Superior temporal gyrus (tissue), 1 donor: ENCODE measurements at regions not wholly inside any gene's neighbourhood (a gene's known extent, or its start where the extent isn't known, plus 50 kb on each side); places are given as distances from the start of the nearest gene placed in this dataset.

Source experiments
- DNase-seq: peaks from one replicate; pipeline ENCODE4 v3.0.0-alpha.2; 2016; ENCODE audit errors: extremely low spot score

DNA sequence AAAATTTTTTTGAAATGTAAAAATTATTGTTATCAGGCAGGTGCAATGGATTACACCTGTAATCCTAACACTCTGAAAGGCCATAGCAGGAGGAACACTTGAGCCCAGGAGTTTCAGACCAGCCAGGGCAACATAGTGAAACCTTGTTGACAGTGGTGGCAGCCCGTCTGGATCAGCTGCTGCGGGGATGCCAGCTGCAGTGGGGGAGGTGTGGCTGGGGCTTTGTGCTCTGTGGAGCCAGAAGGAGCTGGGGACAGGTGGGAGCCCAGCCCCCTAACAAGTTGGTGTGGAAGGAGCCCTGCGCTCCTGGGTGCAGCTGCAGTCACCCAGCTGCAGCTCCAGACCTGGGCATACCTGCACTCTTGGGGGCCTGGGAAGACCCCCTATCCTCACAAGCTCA is 182.4 kb upstream of the MC4R start:
- no peak for DNase-seq

DNA sequence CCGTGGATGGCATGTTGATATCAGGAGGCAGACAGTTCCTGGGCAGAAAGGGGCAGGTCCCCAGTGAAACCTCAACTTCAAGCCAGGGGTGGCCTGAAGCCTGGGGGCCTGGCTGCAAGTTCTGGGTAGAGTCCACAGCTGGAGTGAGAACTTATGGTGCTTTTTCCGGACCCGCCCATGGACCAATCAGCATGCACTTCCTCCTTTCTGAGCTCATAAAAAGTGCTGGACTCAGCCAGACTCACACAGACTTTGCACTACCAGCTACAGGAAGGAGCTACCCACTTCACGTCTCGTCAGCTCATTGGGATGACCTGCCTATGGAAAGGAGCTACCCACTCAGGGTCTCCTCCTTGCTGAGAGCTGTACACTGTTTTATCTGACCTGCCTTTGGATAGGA is 183.1 kb upstream of the MC4R start:
- DNase-seq = no peak

DNA sequence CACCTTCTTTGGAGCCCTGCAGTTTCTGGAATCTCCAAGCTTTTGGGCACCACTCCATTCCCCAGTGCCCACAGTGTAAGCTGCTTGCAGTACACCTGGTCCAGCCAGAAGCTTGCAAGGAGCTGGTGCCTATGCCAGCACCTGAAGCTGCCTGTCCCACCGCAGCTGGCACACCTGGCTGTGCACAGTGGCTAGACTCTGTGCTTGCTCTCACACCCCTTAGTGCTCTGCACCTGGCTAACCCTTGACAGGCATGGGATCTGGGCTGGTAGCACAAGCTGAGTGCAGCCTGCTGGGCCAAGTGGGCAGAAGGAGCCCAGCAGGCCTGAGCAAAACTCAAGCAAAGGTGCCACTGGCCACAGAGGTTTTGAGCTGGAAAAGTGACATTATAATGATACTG is 183.8 kb upstream of the MC4R start:
- no peak for DNase-seq

DNA sequence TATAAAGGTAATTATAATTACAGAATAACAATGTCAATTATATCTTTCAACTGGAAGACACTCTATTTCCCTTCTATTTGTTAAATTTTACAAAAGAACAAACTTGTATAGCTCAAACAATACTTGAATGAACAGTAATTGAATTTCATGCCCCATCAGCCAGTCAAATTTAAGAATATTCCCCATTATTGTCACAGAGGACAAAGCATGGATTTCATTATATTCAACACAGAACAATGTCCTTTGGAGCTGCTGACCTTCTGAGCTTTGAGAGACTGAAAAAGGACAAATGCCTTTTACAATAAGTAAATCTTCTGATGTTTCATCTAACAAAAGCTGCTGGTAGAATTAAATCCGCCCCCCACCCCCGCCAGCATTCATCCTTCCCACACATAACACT is 187.5 kb upstream of the MC4R start:
- DNase-seq = no peak

DNA sequence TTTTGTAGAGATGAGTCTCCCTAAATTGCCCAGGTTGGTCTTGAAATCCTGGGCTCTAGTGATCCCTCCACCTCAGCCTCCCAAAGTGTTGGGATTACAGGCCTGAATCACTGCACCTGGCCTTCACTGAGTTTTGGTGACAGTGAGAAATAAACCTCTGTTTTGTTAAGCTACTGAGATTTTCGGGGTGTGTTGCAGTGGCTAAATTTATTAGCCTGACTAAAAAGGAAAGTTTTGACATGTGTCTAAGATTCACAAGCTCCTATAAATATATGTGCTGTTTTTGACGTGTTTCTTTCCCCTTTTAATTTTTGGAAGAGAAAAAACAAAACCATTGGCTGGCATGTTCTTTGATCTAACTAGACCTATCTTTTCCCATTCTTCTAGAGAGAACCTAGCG is 190.5 kb upstream of the MC4R start:
- DNase-seq = no peak

DNA sequence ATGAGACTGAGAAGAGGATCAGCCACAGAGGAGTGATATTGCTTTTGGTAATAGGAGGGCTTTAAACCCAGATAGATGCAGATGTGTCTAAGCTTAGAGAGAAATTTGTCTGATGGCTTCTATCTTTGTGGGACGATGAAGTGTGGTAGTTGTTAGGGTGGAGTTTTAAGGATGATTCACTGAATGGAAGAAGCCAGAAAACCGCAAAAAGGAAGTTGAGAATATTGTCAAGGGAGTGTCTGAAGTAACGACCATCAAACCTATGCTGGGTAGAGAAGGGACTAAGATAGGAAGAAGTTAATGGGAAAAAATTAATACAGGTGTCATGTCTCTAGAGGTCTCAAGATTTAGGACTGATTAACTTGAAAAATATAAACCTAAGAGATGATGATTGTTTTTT is 195.6 kb upstream of the MC4R start:
- no peak for DNase-seq

DNA sequence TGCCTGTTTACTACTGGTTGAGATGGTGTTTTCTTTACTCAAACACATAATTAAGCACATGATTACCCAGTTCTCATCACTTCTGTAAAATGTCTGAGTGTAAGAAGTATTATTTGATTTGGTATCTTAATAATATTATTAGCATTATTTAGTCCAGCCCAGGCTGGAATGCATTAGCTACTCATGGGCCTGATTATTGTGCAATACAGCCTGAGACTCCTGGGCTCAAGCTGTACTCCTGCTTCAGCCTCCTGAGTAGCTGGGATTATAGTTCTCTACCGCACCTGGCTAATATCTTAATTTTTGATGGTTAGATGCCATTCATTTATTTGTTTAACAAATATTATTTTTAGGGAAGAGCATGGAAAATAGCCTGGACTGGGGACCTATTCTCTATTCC is 197.6 kb upstream of the MC4R start:
- no peak for DNase-seq

DNA sequence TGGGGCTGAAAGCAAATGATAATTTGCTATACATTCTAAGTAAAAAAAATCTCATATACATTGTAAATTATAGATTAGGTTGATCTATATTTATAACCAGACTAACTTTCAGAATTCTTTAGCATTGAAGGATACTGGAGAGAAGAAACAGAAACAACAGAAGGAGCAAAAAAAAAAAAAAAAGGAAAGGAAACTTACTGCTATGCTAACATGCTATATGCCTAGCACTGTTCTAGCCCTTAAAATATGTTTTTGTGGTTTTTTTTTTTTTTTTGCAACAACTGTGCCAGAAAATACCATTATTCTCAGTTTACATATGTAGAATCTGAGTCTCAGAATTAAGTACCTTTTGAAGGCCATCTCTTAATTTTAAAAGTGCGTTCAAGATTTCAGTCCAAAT is 204.9 kb upstream of the MC4R start:
- no peak for DNase-seq

DNA sequence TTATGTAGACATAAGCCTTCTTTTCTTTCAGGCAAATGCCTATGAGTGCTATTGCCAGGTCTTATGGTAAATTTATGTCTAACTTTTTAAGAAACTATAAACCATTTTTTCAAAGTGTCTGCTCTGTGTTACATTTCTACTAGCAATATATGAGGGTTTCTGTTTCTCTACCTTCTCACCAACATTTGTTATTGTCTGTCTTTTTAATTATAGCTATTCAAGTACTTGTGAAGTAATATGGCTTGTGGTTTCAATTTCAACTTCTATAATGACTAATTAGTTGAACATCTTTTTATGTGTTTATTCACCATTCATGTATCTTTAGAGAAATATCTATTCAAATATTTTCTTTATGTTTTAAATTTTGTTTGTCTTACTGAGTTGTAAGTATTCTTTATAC is 213.1 kb upstream of the MC4R start:
- DNase-seq = no peak

DNA sequence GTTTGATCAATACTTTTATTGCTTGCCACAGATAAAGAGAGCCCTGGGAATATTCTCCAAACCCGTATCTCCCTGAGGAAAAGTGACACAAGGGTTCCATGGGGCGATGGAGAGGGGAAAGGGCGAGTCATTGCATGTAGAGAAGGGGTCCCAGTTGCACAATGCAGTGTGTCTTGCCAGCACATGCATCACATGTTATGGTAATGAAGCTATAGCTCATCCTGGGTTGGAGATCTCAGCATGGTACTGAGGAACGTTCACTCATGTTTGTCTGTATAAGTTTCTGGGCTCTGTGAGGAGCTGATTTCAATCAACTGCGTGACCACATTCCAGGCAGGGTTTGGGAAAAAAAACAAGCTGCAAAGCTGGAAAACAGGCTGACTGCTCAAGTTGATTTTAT is 220.7 kb upstream of the MC4R start:
- DNase-seq = no peak

DNA sequence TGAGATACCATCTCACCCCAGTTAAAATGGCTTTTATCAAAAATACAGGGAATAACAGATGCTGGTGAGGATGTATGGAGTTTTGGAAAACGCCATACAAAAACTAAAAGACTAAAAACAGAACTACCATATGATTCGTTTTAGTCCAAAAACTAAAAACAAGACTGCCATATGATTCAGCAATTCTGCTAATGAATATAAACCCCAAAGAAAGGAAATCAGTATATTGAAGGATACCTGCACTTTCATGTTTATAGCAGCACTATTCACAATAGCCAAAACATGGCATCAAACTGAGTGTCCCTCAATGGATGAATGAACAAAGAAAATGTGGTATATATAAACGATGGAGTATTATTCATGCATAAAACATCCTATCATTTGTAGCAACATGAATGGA is 224.4 kb upstream of the MC4R start:
- no peak for DNase-seq

DNA sequence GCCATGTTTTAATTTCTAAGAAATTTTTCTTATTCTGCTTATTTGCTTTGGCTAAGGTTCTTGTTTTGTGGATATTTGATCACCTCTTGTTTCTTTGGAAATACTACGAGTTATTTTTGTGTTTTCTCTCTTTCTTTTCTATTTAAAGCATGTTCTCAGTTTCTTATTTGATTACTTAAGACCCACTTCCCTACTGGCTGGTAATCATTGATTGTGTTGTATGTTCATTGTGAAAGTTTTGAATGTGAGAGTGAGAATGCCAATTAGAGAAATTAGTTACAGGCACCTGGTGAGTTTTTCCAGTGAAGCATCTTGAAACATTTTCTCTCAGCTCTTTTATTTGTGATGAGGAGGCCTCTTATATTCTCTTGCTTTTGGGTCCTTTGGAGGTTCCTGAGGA is 226.7 kb upstream of the MC4R start:
- DNase-seq = no peak

DNA sequence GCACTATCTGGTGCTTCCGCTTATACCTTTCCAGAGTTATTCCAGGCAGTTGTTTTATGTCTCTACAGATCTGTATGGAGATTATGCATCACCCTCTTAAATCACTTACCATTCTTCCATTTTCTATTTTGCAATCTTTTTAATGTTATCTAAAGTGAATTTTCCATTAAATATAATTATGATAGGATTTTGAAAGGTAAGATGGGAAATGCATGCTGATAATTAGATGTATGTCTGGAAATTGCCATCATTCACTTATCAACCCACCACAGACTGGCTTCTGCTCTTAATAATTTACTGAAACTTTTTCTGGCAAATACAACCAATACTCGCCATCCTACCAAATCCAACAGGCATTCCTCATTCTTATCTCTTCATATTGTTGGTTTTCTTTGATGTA is 227.4 kb upstream of the MC4R start:
- DNase-seq = no peak

DNA sequence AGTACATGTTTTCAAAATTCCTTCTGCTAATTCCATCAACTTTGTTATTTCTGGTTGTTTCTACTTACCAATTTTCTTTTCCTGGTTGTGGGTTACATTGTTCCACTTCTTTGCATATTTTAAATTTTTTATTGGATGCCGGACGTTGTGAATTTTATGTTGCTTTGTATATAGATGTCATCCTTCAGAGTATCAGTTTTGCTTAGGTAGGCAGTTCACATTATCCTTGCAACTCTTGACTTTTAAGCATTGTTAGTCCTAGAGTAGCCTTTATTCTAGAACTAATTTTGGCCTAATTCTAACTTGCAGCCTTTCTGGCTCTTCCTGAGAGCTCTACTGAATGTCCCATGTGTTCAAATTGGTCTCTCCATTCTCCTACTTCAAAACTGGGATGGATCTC is 228.7 kb upstream of the MC4R start:
- DNase-seq = no peak

DNA sequence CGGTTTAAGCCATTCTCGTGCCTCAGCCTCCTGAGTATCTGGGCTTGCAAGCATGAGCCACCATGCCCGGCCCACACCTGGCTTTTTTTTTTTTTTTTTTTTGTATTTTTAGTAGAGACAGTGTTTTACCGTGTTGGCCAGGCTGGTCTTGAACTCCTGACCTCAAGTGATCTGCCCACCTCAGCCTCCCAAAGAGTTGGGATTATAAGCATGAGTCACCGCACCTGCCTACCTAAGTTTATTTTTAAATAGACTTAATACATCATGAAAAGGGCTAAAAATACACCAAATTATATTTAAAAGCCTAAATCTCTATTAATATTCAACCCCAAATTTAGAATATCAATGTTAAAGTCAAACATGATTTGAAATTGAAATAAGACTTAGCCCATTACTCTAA is 250.8 kb upstream of the MC4R start:
- no peak for DNase-seq

DNA sequence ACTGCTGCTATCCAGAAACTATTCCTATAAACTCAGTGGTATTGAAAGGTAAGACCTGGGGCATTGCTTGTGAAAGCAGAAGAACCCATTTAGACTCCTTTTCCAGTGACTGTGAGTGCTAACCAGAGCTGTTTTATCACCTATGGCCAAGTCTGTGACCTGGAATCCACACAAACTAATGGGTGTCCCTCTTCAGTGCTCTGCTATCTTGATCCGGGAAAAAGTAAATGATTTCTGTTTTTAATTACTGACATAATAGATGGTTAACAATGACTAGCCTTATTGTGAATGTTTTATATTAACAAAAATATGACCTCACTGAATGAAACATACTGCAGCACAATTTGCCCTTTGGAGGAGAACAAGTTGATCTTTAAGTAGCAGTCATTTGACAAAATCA is 251.6 kb upstream of the MC4R start:
- no peak for DNase-seq

DNA sequence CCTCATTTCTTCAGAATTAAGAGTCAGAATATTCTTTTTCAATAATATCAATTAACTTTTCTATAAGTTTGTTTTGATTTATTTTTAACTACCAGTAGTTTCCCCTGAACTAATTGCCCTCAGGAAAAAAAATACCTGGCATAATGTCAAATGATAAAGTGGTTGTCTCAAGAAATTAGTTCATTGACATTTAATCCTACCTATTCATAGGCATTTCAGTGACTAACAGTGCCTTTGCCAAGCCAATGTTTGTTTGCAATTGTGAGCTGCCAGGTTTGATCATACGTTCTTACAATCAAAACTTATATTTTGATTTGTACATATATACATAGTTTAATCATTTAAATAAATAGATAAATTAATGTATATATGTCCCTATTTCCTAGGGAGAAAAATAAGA is 267.3 kb upstream of the MC4R start:
- DNase-seq = no peak

DNA sequence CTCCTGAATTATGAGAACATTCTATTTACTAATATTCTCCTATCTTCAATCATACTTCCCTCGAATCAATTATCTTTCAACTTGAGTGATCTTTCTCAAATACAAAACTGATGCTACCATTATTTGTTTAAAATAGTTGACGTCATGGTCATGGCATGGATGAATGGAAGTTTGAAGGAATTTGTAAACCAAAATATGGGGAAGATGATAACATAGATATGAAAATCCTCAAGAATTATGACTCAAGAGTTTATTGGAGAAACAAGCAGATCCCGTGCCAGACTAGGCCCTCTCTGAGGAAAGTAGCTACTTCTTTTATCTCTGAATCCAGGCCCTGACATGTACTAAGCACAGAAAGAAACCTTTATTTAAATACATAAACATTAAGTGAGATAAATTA is 270.4 kb upstream of the MC4R start:
- DNase-seq = no peak

DNA sequence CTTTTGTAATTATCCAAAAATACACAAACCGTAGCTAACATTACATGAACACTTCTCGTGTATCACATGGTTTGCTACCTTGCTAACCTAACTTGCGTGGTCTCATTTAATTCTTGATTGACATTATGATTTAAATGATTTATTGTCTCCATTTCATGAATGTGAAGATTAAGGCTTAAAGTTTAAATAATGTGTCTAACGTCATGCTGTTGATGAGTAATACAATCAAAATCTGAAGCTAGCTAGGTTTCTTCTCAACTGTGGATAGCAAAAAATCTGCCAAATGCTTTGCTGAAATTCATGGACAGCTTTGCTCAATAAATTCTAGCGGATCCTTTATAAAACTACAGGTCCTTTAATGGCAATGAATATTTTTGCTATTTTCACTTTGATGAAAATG is 274.1 kb upstream of the MC4R start:
- no peak for DNase-seq

DNA sequence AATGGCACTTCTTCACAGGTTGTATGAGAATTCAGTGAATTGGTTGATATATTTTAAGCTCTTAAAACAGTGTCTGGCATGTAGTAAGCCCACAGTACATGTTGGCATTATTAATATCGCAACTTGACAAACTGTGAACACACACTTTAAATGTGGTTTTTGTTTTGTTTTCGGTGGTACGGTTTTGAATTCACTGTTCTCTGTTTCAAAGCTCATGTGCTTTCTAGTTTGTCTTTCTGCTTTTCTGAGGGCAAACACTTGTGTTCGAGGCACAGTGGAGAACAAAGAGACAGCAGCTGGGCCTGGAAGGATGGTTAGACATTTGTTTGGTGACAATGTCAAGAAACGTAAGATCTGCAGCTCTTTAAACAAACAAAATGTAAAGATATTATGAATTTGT is 276.5 kb upstream of the MC4R start:
- peak; percentile 63 for DNase-seq

DNA sequence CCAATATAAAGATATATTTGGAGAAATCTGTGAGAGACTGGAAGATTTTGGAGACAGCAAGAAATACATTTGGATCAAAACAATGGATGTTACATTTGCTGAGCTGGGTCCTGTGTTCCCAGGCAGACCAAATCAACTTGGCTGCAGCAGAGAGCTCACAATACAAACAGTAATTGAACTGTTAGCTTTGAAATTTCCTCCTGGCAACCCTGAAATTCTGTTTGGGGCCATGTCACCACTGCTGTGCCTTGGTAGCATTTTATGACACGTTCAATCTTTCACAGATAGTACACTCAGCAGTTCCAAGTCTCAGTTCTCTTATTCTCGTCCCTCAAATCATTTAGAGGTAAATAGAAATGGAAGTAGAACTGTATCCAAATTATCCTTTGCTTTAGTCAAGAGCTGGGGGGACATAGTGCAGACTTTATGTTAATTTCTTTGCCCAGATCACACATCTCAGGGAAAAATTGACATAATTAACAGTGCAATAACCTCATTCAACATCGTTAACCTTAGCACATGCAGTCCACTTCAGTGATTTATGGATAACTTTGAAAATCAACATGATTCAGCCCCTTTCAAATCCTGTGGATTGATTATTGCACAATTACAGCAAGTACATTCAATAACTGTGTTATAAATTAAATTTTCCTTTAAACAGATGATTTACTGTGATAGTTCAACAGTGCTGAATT is 277.4 kb upstream of the MC4R start:
- peak; percentile 68 for DNase-seq

DNA sequence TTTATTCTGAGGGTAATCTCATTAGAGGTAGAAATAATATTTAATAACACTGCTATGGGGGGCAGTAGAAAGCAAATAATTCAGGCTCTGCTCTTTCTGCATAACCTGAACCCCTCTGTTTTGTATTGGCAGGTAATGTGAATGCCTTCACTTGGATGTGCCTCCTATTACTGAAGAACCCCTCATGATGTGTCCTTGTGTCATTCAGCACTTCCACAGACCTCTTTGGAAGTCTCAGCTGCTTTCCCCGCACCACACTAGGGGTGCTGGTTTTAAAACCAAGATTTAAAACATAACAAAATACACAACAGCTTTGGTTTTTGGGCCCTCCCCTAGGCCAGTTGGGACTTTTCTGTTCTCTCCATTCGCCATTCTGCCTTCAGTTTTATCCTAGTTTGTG is 281.7 kb upstream of the MC4R start:
- no peak for DNase-seq

DNA sequence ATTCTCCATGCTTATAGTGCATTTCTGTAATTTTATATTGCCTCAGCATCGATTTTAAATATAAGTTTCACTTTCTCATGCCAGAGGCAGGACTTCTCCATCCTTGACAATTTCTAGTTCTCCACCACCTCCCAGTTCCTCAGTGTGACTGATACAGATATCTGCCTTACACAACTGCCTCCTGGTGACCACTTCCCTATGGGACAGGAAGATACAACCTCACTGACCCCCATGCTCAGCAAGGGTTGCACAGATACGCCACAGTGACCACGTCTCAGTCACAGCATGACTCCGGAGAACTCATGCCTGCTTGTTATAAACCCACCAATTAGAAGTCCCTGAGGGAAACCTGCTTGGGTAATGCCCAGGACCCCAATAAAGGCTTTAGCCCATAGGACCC is 284.0 kb upstream of the MC4R start:
- no peak for DNase-seq

DNA sequence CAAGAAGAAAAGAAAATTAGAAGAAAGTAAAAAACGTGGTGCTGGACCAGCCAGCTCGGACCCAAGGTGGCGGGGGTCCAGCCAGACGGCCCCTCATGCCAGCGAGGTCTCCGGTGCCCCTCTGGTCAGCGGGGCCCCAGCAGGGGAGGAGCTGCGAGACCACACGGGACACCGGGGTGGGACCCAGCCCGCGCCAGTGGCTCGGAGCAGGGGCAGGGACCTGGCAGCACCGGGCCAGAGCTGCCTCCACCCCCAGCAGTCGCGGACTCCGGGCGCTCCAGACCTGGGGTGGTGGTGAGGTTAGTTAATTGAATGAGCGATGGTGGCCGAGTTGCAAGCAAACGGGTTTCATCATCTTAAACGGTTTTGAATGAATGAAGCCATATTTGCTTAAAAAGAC is 289.9 kb upstream of the MC4R start:
- no peak for DNase-seq
